NCI-H128 (cell line): ENCODE measurements at regions not wholly inside any gene's neighbourhood (a gene's known extent, or its start where the extent isn't known, plus 50 kb on each side); places are given as distances from the start of the nearest gene placed in this dataset.
"Not testable (repeated sequence)": the region's sequence is repeated elsewhere in the genome, so short reads cannot be mapped to it uniquely, and the experiment has no call there.

Experiments used
- DNase-seq: peaks from one replicate; lab custom pipeline; 2025; ENCODE audit not compliant: unreplicated experiment; lab: John Stamatoyannopoulos, UW

- no peak for DNase-seq
Observed at GRCh38 chr12:46982629-46983392, 96.6 kb upstream of the PCED1B start.

- no peak for DNase-seq
Observed at GRCh38 chr12:46983393-46983793, 96.0 kb upstream of the PCED1B start.

GRCh38 chr12:46983959-46984841, 95.2 kb upstream of the PCED1B start:
- DNase-seq, result no peak

DNA sequence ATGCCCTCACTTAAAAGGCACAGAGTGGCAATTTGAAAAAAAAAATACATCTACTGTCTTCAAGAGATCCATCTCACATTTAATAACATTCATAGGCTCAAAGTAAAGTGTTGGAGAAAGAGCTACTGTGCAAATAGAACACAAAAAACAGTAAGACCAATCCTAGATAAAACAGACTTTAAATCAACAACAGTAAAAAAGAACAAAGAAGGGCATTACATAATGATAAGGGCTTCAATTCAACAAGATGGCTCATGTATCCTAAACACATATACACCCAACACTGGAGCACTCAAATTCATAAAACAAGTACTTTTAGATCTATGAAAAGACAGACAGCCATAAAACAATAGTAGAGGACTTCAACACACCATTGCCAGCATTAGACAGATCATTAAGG, 93.6 kb upstream of the PCED1B start:
- no peak for DNase-seq

DNA sequence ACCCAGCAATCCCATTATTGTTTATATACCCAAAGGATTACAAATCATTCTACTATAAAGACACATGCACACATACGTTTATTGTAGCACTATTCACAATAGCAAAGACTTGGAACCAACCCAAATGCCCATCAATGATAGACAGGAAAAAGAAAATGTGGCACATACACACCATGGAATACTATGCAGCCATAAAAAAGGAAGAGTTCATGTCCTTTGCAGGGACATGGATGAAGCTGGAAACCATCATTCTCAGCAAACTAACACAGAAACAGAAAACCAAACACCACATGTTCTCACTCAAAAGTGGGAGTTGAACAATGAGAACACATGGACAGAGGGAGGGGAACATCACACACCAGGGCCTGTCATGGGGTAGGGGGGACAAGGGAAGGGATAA, 91.3 kb upstream of the PCED1B start:
- not testable (repeated sequence) for DNase-seq

DNA sequence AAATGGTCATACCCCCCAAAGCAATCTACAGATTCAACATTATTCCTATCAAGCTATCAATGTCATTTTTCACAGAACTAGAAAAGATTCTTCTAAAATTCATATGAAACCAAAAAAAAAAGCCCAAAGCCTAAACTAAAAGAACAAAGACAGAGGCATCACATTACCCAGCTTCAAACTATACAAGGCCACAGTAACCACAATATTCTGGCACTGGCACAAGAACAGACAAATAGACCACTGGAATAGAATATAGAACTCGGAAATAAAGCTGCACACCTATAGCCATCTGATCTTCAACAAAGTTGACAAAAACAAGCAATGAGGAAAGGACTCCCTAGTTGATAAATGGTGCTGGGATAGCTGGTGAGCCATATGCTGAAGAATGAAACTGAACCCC, 89.2 kb upstream of the PCED1B start:
- no peak for DNase-seq

DNA sequence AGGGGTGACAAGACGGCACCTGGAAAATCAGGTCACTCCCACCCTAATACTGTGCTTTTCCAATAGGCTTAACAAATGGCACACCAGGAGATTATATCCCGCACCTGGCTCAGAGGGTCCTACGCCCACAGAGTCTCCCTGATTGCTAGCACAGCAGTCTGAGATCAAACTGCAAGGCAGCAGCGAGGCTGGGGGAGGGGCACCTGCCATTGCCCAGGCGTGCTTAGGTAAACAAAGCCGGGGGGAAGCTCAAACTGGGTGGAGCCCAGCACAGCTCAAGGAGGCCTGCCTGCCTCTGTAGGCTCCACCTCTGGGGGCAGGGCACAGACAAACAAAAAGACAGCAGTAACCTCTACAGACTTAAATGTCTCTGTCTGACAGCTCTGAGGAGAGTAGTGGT, 87.4 kb upstream of the PCED1B start:
- not testable (repeated sequence) for DNase-seq

DNA sequence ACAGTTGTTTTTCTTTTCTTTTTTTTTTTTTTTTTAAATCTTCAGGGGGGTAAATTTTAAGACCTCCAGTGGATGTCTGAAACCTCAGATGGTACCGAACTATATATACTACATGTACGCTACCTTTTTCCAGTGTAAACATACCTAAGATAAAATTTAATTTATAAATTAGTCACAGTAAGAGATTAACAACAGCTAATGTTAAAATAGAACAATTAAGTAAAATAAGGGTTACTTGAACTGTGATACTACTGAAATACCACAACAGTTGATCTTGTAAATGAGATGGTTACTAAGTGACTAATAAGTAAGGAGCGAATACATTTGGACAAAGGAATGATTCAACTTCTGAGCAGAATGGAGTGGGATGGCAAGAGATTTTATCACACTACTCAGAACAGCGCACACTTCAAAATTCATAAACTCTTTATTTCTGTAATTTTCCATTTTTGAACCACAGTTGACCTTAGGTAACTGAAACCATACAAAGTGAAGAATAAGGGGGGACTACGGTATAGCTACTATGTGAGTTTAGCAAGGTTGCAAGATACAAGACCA, 80.5 kb upstream of the PCED1B start:
- DNase-seq, result no peak

GRCh38 chr12:47004634-47005033, 74.8 kb upstream of the PCED1B start:
- no peak for DNase-seq

DNA sequence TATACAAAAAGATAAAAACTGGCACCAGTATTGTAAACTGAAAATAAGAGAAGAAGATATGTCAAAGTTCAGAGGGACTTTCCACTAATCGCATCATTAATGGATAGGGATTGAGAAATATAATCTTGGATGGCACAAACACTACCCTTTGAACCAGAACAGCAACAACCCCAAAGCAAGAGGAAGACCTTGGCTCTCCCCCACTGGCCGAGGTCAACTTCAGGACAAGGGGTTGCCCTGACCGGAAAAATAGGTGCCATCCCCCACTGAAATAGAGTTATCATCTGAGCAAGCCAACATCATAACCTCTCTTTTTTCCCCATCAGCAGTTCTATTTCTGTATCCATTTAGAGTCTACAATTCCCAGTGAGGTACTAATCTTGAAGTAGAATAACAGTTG, 72.4 kb upstream of the PCED1B start:
- DNase-seq, result no peak

DNA sequence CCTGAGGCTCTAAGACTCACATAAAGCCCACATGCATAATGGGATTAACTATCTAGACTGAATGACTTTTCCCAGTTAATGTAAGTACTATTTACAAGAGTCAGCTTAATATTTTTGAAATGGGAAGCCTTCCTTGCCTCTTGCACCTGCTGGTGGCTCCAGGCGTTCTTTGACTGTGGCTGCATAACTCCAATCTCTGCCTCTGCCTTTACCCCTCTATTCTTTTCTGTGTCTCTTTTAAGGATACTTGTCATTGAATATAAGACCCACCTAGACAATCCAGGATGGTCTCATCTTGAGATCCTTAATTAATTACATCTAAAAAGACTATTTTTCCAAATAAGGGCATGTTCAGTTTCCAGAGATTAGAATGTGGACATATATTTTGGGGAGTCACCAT, 66.9 kb upstream of the PCED1B start:
- DNase-seq, result no peak

- no peak for DNase-seq
Observed at GRCh38 chr12:47014474-47014873, 64.9 kb upstream of the PCED1B start.

- no peak for DNase-seq
Observed at GRCh38 chr12:47015381-47015780, 64.0 kb upstream of the PCED1B start.

DNA sequence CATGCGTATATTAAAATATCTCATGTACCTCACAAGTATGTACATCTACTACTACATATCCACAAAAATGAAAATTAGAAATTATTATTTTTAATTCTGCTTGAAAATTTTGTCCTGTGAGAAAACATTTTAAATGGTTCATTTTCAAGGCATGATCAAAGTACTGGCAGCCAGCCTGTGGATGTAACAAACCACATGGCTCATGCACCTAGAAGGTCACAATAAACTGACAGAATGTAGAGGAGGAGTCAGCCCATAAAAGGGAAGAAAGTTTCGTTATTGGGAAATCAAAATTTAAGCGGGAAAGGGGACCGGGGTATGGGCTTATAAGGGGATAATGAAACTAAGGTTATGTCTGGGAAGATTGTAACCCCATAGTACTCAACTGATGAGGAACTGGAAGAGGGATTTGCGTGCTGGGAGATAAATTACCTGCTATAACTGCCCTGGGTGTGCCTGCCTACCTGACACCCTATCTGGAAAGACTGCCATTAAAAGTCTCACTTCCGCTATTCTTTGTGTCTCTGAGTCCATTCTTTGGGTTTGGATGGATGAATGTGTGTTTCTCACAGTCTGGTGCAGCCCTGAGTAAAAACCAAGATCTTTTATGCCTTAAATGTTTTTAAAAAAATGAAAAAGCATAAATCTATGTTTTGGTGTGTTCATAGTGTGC, 62.2 kb upstream of the PCED1B start:
- no peak for DNase-seq

DNA sequence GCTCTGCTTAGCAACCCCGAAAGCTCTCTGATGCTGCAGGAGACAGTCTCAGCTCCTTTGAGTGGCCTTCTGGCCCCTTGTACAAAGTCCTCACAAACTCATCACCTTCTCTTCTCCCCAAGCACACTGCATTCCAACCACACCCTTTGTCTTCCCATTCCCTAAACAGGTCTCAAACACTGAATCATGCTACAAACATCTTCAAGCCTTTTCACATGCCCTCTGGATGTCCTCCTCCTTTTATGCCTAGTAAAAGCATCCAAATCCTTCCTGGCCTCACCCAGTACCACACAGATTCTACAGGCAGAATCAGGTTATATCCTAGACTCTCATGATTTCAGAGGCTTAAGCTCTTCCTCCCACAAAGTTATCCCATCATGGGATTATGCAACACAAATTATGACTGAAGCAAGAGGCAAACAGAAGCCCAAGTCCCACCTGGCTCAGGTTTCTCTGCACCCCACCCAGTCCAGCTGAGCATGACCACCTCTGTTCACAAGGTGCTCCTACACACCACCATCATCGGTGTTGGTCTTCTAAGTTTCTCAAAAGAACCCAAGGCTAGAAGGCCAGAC, 61.4 kb upstream of the PCED1B start:
- no peak for DNase-seq

GRCh38 chr12:47020211-47020821, 59.1 kb upstream of the PCED1B start:
- no peak for DNase-seq

- peak; percentile 23 for DNase-seq
Observed at GRCh38 chr12:47021298-47021697, 58.1 kb upstream of the PCED1B start.

DNA sequence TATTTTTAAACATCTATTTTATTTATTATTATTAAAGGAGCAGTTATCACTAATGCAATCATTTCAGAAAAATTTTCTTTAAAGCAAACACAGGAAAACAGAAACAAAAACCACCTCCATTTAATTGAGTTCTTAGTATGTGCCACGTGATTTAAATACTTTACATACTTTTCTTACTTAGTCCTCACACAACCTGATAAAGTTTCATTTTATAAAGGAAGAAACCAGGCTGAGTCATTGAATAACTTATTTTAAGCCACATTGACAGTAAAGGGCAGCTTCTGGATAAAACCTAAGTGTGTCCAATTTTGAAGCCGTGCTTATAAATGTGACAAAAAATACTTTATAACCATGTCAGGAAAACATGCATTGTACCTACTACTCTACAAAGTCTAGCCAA, 57.1 kb upstream of the PCED1B start:
- DNase-seq, result no peak

DNA sequence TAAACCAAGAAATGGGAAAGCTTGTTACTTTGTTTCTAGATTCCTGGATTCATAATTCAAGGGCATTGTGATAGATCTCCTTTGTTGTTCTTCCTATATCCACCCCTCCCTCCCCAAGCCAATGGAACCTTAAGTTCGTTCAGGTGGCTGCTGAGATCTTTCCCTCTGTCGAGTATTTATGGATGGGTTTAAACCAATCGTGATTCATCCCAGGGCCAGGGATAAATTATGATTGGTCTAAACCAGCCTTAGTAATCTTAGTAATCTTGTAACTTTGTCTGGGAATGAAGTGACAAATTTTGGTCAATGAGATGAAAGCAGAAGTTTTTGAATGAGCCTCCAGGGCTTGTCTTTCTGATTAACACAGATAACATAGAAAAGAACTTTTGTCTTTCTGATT, 56.1 kb upstream of the PCED1B start:
- no peak for DNase-seq

DNA sequence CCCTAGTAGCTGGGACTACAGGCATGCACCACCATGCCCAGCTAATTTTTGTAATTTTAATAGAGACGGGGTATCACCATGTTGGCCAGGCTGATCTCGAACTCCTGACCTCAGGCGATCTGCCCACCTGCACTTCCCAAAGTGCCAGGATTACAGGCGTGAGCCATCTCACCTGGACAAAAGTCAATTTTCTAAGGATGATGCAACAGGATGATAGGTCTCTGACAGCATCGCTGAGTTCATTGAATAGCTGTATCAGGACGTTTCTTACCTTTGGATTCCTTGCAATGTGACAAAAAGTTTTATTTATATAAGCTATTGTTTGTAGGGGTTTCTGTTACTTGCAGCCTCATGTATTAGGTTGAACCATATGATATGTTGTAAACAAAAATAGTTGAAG, 55.5 kb upstream of the PCED1B start:
- DNase-seq, result no peak

DNA sequence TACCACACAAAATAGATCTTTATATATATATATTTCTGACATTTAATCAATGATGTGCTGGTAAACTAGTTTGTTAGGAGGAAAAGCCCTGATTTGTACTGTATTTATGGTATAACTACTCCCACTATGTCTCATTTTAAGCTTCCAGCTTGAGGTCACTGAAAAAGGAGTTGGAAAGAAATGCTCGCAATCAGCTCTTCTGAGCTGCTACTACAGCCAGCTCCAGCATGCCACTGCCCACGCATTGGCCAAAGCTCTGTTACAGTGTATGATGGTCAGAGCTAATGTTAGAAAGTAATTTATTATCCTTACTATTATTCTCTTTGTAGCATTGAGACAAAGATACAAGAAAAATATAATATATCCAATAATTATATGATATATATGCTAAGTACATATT, 55.0 kb upstream of the PCED1B start:
- no peak for DNase-seq
